ENCODE measurements at regions not wholly inside any gene's neighbourhood (a gene's known extent, or its start where the extent isn't known, plus 50 kb on each side); places are given as distances from the start of the nearest gene placed in this dataset.

GRCh38 chr1:213388199-213388598 lies 337.2 kb downstream of the RPS6KC1 start:
- no peak for ATAC-seq (replicated peaks)

GRCh38 chr1:213389061-213389581 lies 338.1 kb downstream of the RPS6KC1 start:
- no peaks in the 10 kb centered on the region for H3K4me1 Mint-ChIP-seq
- no peak overlapping the region for H3K4me3 Mint-ChIP-seq
- H3K27ac Mint-ChIP-seq: no peak overlapping the region
- H3K27me3 Mint-ChIP-seq: peaks cover 3% of the 10 kb centered on the region
- no peak for ATAC-seq (replicated peaks)
- H3K36me3 Mint-ChIP-seq (ENCODE audit: low read depth): no peaks in the 10 kb centered on the region
- no peaks in the 10 kb centered on the region for H3K9me3 Mint-ChIP-seq

More at GRCh38 chr1:213388199-213388598, 337.2 kb downstream of the RPS6KC1 start:
- no peak overlapping the region for H3K4me3 Mint-ChIP-seq
- H3K27ac Mint-ChIP-seq: no peak overlapping the region
- H3K36me3 Mint-ChIP-seq (ENCODE audit: low read depth): no peaks in the 10 kb centered on the region
- H3K4me1 Mint-ChIP-seq: no peaks in the 10 kb centered on the region
- H3K9me3 Mint-ChIP-seq: no peaks in the 10 kb centered on the region
- no peaks in the 10 kb centered on the region for H3K27me3 Mint-ChIP-seq

- Mint-ChIP-seq H3K4me3 (no peak overlapping the region), H3K27ac (no peak overlapping the region), H3K27me3 (peaks cover 3% of the 10 kb centered on the region), H3K36me3 (ENCODE audit: low read depth) (no peaks in the 10 kb centered on the region), H3K9me3 (no peaks in the 10 kb centered on the region), H3K4me1 (no peaks in the 10 kb centered on the region)
- no peak for ATAC-seq (replicated peaks)
Observed at GRCh38 chr1:213391445-213391844, 340.4 kb downstream of the RPS6KC1 start.

- no peak overlapping the region for H3K27ac Mint-ChIP-seq
Observed at GRCh38 chr1:213393860-213394259, 342.8 kb downstream of the RPS6KC1 start.

GRCh38 chr1:213394837-213395236 lies 343.8 kb downstream of the RPS6KC1 start:
- no peaks in the 10 kb centered on the region for H3K36me3 Mint-ChIP-seq (ENCODE audit: low read depth)
- peaks cover 6% of the 10 kb centered on the region for H3K27me3 Mint-ChIP-seq
- H3K27ac Mint-ChIP-seq: no peak overlapping the region
- peaks cover 4% of the 10 kb centered on the region for H3K9me3 Mint-ChIP-seq
- no peak overlapping the region for H3K4me3 Mint-ChIP-seq
- ATAC-seq (replicated peaks): no peak
- no peaks in the 10 kb centered on the region for H3K4me1 Mint-ChIP-seq

More at GRCh38 chr1:213393860-213394259, 342.8 kb downstream of the RPS6KC1 start:
- no peaks in the 10 kb centered on the region for H3K4me1 Mint-ChIP-seq
- H3K27me3 Mint-ChIP-seq: peaks cover 6% of the 10 kb centered on the region
- ATAC-seq (replicated peaks): no peak
- no peak overlapping the region for H3K4me3 Mint-ChIP-seq
- H3K9me3 Mint-ChIP-seq: peaks cover 4% of the 10 kb centered on the region
- H3K36me3 Mint-ChIP-seq (ENCODE audit: low read depth): no peaks in the 10 kb centered on the region

GRCh38 chr1:213397638-213398037 lies 346.6 kb downstream of the RPS6KC1 start:
- H3K4me1 Mint-ChIP-seq: no peaks in the 10 kb centered on the region
- no peak overlapping the region for H3K27ac Mint-ChIP-seq
- no peak for ATAC-seq (replicated peaks)
- H3K36me3 Mint-ChIP-seq (ENCODE audit: low read depth): no peaks in the 10 kb centered on the region
- H3K4me3 Mint-ChIP-seq: no peak overlapping the region
- H3K27me3 Mint-ChIP-seq: peaks cover 6% of the 10 kb centered on the region
- peaks cover 4% of the 10 kb centered on the region for H3K9me3 Mint-ChIP-seq

- Mint-ChIP-seq H3K36me3 (ENCODE audit: low read depth) (no peaks in the 10 kb centered on the region), H3K4me1 (no peaks in the 10 kb centered on the region), H3K27ac (no peak overlapping the region), H3K4me3 (no peak overlapping the region), H3K9me3 (peaks cover 4% of the 10 kb centered on the region), H3K27me3 (peaks cover 3% of the 10 kb centered on the region)
- no peak for ATAC-seq (replicated peaks)
Observed at GRCh38 chr1:213399695-213400094, 348.7 kb downstream of the RPS6KC1 start.

- Mint-ChIP-seq H3K27ac (no peak overlapping the region), H3K9me3 (no peaks in the 10 kb centered on the region), H3K36me3 (ENCODE audit: low read depth) (no peaks in the 10 kb centered on the region), H3K4me3 (no peak overlapping the region), H3K27me3 (no peaks in the 10 kb centered on the region), H3K4me1 (no peaks in the 10 kb centered on the region)
- no peak for ATAC-seq (replicated peaks)
Observed at GRCh38 chr1:213409208-213409631, 358.2 kb downstream of the RPS6KC1 start.

- Mint-ChIP-seq H3K27me3 (no peaks in the 10 kb centered on the region), H3K36me3 (ENCODE audit: low read depth) (no peaks in the 10 kb centered on the region), H3K9me3 (no peaks in the 10 kb centered on the region), H3K4me1 (no peaks in the 10 kb centered on the region), H3K27ac (no peak overlapping the region), H3K4me3 (no peak overlapping the region)
- ATAC-seq (replicated peaks): no peak
Observed at GRCh38 chr1:213409971-213410370, 358.9 kb downstream of the RPS6KC1 start.

GRCh38 chr1:213414346-213414745 lies 363.3 kb downstream of the RPS6KC1 start:
- Mint-ChIP-seq H3K4me1 (no peaks in the 10 kb centered on the region), H3K27ac (no peak overlapping the region), H3K27me3 (peaks cover 3% of the 10 kb centered on the region), H3K4me3 (no peak overlapping the region), H3K9me3 (no peaks in the 10 kb centered on the region), H3K36me3 (ENCODE audit: low read depth) (no peaks in the 10 kb centered on the region)
- ATAC-seq (replicated peaks): no peak

- Mint-ChIP-seq H3K27ac (no peak overlapping the region), H3K4me3 (no peak overlapping the region), H3K4me1 (no peaks in the 10 kb centered on the region), H3K36me3 (ENCODE audit: low read depth) (no peaks in the 10 kb centered on the region), H3K9me3 (no peaks in the 10 kb centered on the region), H3K27me3 (peaks cover 3% of the 10 kb centered on the region)
- no peak for ATAC-seq (replicated peaks)
Observed at GRCh38 chr1:213414911-213415310, 363.9 kb downstream of the RPS6KC1 start.

- Mint-ChIP-seq H3K36me3 (ENCODE audit: low read depth) (no peaks in the 10 kb centered on the region), H3K9me3 (no peaks in the 10 kb centered on the region), H3K4me3 (no peak overlapping the region), H3K27ac (no peak overlapping the region), H3K27me3 (peaks cover 3% of the 10 kb centered on the region), H3K4me1 (no peaks in the 10 kb centered on the region)
- ATAC-seq (replicated peaks): no peak
Observed at GRCh38 chr1:213415691-213416380, 364.8 kb downstream of the RPS6KC1 start.

GRCh38 chr1:213416461-213417224 lies 365.6 kb downstream of the RPS6KC1 start:
- H3K4me3 Mint-ChIP-seq: no peak overlapping the region
- H3K36me3 Mint-ChIP-seq (ENCODE audit: low read depth): no peaks in the 10 kb centered on the region
- peaks cover 3% of the 10 kb centered on the region for H3K27me3 Mint-ChIP-seq
- no peaks in the 10 kb centered on the region for H3K4me1 Mint-ChIP-seq
- ATAC-seq (replicated peaks): no peak
- no peak overlapping the region for H3K27ac Mint-ChIP-seq
- no peaks in the 10 kb centered on the region for H3K9me3 Mint-ChIP-seq

GRCh38 chr1:213417225-213417820 lies 366.3 kb downstream of the RPS6KC1 start:
- Mint-ChIP-seq H3K27ac (no peak overlapping the region), H3K27me3 (peaks cover 4% of the 10 kb centered on the region), H3K4me1 (no peaks in the 10 kb centered on the region), H3K4me3 (no peak overlapping the region), H3K9me3 (no peaks in the 10 kb centered on the region), H3K36me3 (ENCODE audit: low read depth) (no peaks in the 10 kb centered on the region)
- ATAC-seq (replicated peaks): no peak

- H3K4me3 Mint-ChIP-seq: no peak overlapping the region
- H3K4me1 Mint-ChIP-seq: no peaks in the 10 kb centered on the region
- H3K27me3 Mint-ChIP-seq: peaks cover 7% of the 10 kb centered on the region
- H3K36me3 Mint-ChIP-seq (ENCODE audit: low read depth): no peaks in the 10 kb centered on the region
- no peak overlapping the region for H3K27ac Mint-ChIP-seq
- H3K9me3 Mint-ChIP-seq: no peaks in the 10 kb centered on the region
- ATAC-seq (replicated peaks): no peak
Observed at GRCh38 chr1:213417846-213418245, 366.8 kb downstream of the RPS6KC1 start.

All from activated T-helper 17 cell treated with anti-CD3 and anti-CD28 coated beads, Interleukin-2, amount 50 U/mL, for 72 hours (primary cell).